AG04450 (cell line): ENCODE measurements at regions not wholly inside any gene's neighbourhood (a gene's known extent, or its start where the extent isn't known, plus 50 kb on each side); places are given as distances from the start of the nearest gene placed in this dataset.

Experiments
- CTCF ChIA-PET: fragments of 300-600, 350-600 bp; formaldehyde crosslinking; extraction: SDS; loops from one replicate; lab custom pipeline; 2022; ENCODE audit warnings: antibody characterized with exemption, inconsistent platforms; lab: Charles Lee
- POLR2A ChIA-PET: fragments of 350-600 bp; formaldehyde crosslinking; extraction: SDS; loops from one replicate; lab custom pipeline; 2021; ENCODE audit warnings: antibody characterized with exemption, inconsistent platforms; lab: Yijun Ruan, JAX
- DNase-seq: peaks from one replicate; pipeline ENCODE4 v3.0.0-alpha.2; 2011; ENCODE audit warnings: low read depth, low spot score
- H3K27ac ChIP-seq: one replicate; pipeline ENCODE4 v1.5.1; 2012; ENCODE audit warnings: low read depth, low read length, control low read depth
- H3K27me3 ChIP-seq: one replicate; pipeline ENCODE4 v1.6.0; 2012; ENCODE audit warnings: low read length; ENCODE audit not compliant: control insufficient read depth, insufficient read depth
- H3K4me3 ChIP-seq: 2 replicates; pipeline ENCODE4 v1.5.1; 2011; ENCODE audit warnings: mild to moderate bottlenecking, low read depth, low read length, control low read depth
- H3K9me3 ChIP-seq: 2 replicates; pipeline ENCODE4 v1.5.1; 2012; ENCODE audit warnings: low read length; ENCODE audit not compliant: control insufficient read depth, insufficient read depth
- TF ChIP-seq, protein P1 (sequence below): IDR thresholded peaks from 2 replicates; pipeline ENCODE4 v1.5.1; 2011; ENCODE audit warnings: low read depth, low read length, control low read depth, inconsistent platforms

DNA sequence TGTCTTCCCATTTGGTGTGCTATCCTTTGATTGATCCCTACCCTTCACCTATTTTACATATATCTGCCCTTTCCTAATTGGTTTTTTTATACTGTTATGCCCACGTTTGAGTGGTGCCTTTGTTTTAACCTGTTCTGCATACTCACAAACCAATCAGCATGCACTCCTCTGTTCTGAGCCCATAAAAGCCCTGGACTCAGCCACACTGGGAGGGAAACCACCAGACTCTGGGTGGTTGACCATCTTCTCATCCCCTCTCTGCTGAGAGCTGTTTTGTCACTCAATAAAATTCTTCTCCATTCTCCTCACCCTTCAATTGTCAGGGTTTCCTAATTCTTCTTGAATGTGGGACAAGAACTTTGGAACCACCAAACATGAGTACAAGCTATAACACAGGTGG, 989.8 kb downstream of the ADGRL2 start:
- CTCF ChIA-PET: no interaction called here
- DNase-seq: no peak
- TF ChIP-seq, protein P1, sequence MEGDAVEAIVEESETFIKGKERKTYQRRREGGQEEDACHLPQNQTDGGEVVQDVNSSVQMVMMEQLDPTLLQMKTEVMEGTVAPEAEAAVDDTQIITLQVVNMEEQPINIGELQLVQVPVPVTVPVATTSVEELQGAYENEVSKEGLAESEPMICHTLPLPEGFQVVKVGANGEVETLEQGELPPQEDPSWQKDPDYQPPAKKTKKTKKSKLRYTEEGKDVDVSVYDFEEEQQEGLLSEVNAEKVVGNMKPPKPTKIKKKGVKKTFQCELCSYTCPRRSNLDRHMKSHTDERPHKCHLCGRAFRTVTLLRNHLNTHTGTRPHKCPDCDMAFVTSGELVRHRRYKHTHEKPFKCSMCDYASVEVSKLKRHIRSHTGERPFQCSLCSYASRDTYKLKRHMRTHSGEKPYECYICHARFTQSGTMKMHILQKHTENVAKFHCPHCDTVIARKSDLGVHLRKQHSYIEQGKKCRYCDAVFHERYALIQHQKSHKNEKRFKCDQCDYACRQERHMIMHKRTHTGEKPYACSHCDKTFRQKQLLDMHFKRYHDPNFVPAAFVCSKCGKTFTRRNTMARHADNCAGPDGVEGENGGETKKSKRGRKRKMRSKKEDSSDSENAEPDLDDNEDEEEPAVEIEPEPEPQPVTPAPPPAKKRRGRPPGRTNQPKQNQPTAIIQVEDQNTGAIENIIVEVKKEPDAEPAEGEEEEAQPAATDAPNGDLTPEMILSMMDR: no peak
- POLR2A ChIA-PET: no interaction called here
- Histone ChIP-seq H3K27ac (no peak overlapping the region), H3K27me3 (no peaks in the 10 kb centered on the region), H3K4me3 (no peak overlapping the region), H3K9me3 (peaks cover 3% of the 10 kb centered on the region)

DNA sequence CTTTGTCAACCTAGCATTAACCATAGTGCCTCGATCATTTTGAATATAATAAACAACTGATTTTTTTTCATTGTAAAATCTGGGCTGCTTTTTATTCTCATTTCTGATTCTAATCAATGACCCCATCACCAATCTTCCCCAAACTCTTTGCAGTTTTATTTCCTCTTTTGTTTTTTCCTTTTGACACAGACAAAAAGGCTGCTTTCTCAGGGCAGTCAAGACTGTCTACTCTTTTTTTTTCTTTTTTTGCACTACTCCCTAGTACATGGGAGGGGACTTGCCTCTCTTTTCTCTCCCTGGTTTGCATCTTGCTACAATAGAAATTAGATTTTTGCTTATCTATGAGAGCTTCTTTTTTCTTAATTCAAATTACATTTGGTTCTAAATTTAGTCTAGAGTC, 987.9 kb downstream of the ADGRL2 start:
- Histone ChIP-seq H3K27me3 (no peaks in the 10 kb centered on the region), H3K4me3 (no peak overlapping the region), H3K27ac (no peak overlapping the region), H3K9me3 (peaks cover 3% of the 10 kb centered on the region)
- TF ChIP-seq, protein P1: no peak
- ChIA-PET POLR2A (no interaction called here), CTCF (no interaction called here)
- DNase-seq: no peak

DNA sequence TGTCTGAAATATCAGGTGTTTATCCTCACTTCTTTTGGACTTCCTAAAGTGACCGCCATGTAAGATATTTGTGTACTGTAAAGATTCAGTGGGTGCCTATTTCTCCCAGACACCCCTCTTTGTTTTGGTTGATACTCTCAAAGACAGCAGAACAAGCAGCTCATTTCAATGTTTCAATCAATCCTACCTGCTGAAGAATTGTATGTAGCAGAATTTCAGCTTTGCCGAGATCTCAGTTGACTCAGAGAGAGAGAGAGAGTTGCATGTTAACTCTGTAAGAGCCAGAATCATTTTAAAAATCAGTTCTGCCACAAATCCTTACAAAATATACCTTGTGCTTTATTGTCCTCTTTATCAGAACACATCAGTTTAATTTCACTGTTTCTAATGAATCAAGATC, 987.3 kb downstream of the ADGRL2 start:
- H3K27ac ChIP-seq: no peak overlapping the region
- POLR2A ChIA-PET: no interaction called here

DNA sequence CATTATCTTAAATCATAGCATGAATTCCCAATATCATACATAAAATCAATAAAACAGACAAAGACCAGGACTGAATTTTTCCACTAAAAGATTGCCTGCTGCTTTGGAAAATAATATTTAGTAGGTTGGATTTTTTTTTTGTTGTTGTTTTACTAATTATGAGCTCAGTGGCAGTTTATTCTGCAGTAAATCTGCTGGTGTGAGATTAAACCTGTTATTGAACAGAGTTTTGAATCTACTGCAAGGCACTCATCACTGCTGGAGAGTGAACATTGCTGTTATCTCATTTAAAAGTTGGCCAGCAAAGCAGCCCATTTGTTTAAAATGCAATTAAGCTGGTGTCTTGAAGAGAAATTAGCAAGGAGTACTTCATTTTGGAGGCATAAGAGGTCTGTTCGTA, 986.1 kb downstream of the ADGRL2 start:
- Histone ChIP-seq H3K4me3 (no peak overlapping the region), H3K27me3 (no peaks in the 10 kb centered on the region), H3K27ac (no peak overlapping the region), H3K9me3 (peaks cover 3% of the 10 kb centered on the region)
- TF ChIP-seq, protein P1: no peak
- POLR2A ChIA-PET: no interaction called here
- DNase-seq: no peak
- CTCF ChIA-PET: no interaction called here

More for the DNA sequence above, 987.3 kb downstream of the ADGRL2 start:
- no peaks in the 10 kb centered on the region for H3K27me3 ChIP-seq
- TF ChIP-seq, protein P1: no peak
- peaks cover 3% of the 10 kb centered on the region for H3K9me3 ChIP-seq
- no peak for DNase-seq
- CTCF ChIA-PET: no interaction called here
- H3K4me3 ChIP-seq: no peak overlapping the region

DNA sequence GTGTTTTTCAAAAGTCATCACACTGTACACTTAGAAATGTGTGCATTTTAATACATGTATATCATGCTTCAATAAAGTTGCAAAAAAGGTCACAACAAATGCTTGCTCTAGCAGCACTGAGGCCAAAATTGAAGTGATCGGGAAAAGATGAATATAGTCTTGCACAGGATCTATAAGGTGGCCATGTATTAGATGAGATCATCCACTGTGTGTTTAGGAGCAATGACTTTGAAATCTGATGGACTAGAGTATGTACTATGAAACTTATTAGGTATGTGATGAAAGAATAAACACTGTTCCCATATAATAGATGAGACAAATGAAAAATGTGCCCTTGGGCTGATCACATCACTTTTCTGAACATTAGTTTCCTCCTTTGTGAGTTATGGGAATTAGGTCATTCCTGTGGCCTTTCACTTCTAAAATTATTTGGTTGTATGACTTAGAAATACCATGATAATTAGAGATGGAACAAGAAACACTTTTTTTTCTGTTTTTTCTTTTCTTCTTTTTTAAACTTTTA, 984.6 kb downstream of the ADGRL2 start:
- ChIA-PET POLR2A (no interaction called here), CTCF (no interaction called here)
- H3K9me3 ChIP-seq: no peaks in the 10 kb centered on the region

More for the DNA sequence above, 984.6 kb downstream of the ADGRL2 start:
- no peak overlapping the region for H3K27ac ChIP-seq
- no peak overlapping the region for H3K4me3 ChIP-seq
- no peak for DNase-seq
- no peaks in the 10 kb centered on the region for H3K27me3 ChIP-seq
- TF ChIP-seq, protein P1: no peak
